ENCODE measurements at regions not wholly inside any gene's neighbourhood (a gene's known extent, or its start where the extent isn't known, plus 50 kb on each side); places are given as distances from the start of the nearest gene placed in this dataset.
A peak's percentile ranks its signal among the peaks of the same experiment; 100 is the strongest.

DNA sequence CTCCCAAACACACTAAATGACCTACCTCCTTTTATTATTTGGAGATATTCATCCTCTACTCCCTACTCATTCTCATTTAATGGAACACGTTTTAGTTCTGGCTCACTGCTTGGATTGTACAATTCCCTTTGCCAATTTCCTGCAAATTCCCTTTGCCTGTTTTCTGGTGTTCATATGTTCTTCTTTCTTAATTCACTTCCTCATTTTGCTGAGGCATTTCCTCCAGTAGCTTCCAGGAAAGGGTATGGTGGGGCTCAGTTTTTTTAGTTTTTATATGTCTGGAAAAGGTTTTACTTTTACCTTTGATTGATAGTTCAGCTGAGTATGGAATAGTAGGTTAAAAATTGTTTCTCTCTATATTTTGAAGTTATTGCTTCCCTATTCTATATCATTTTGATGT lies 143.6 kb upstream of the GOLIM4 start:
- no peak for DNase-seq (ENCODE audit: low read depth, low spot score)
- H3K27ac ChIP-seq: no peak overlapping the region

- no peak for DNase-seq (ENCODE audit: low read depth, low spot score)
- no peak overlapping the region for H3K27ac ChIP-seq
Measured at GRCh38 chr3:168233001-168233400, 137.3 kb upstream of the GOLIM4 start.

DNA sequence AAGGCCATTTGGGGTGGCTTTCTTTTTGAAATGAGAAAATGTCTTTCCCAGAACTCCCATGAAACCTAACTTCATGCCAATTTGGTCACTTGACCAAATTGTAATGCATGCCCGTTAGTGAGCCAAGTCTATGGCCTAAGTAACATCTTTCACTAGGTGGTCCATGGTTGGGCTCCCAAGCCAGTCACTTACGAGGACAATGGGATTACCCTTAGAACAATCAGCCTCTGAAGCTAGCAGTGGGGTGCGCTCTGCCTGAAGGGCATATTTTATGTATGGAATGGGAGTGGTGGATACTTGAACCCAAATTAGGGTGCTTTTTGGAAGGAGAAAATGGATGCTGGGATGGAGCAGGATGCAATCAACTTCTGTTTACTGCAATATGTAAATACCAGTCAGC lies 127.4 kb upstream of the GOLIM4 start:
- DNase-seq (ENCODE audit: low read depth, low spot score): no peak
- no peak overlapping the region for H3K27ac ChIP-seq

DNA sequence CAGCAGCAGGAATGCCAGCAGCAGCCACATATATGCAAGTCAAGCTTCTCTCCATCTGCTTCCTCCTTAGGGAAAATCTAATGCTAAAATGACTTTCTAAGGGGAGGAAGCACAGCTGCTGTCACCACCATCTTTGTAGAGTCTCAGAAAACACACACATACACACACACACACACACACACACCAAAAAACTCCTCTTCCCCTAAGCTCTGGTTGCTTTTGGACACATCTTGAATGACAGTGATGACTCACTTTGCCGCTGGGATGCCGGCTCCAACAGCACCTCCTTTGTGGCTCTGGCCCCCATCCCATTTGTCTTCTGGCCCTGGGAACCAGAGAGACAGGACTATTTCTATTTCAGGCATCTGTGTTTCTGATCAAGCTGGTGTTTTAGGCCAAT lies 124.8 kb upstream of the GOLIM4 start:
- H3K27ac ChIP-seq: no peak overlapping the region
- DNase-seq (ENCODE audit: low read depth, low spot score): no peak

GRCh38 chr3:168219530-168219929 lies 123.8 kb upstream of the GOLIM4 start:
- DNase-seq (ENCODE audit: low read depth, low spot score): no peak
- no peak overlapping the region for H3K27ac ChIP-seq

GRCh38 chr3:168218600-168218999 lies 122.9 kb upstream of the GOLIM4 start:
- H3K27ac ChIP-seq: no peak overlapping the region
- no peak for DNase-seq (ENCODE audit: low read depth, low spot score)

DNA sequence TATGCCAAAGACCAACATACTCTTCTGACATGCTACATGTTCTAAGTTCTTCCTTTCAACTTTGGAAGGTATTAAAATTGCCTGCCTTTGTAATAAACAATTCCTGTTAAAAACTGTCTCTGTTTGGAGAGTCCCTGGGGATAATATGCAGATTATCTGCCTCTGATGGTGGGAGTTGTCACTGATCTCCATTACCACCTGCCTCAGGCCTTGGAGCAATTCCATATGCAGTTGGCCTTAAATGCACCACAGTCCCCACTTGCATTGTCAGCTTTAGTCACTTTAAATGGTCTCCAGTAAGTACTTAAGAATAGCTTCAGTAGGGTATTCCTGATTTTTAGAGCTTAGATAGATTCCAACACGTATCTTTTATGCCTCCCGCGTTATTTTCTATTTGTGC lies 121.1 kb upstream of the GOLIM4 start:
- DNase-seq (ENCODE audit: low read depth, low spot score): no peak
- no peak overlapping the region for H3K27ac ChIP-seq

DNA sequence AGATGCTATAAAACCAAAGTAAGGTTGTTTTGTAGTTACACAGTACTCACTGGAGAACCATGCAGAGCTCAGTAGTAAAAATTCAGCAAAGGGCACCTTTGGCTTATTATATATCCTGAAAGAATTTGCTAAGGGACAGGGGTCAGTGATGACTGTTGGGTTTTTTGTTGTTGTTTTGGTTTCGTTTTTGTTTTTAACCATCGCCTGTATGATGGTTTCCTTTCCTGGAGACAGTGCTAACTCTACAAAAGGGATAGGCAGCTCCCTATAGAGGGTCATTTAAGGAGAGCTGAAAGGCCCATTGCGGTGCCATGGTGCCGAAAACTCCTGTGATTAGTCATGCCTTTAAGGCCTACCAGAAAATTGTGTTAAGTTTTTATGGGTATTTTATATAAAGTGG lies 118.2 kb upstream of the GOLIM4 start:
- no peak overlapping the region for H3K27ac ChIP-seq
- no peak for DNase-seq (ENCODE audit: low read depth, low spot score)

GRCh38 chr3:168212664-168213285 lies 117.1 kb upstream of the GOLIM4 start:
- no peak overlapping the region for H3K27ac ChIP-seq
- DNase-seq (ENCODE audit: low read depth, low spot score): no peak

GRCh38 chr3:168205451-168205850 lies 109.7 kb upstream of the GOLIM4 start:
- no peak for DNase-seq (ENCODE audit: low read depth, low spot score)

GRCh38 chr3:168197162-168197561 lies 101.4 kb upstream of the GOLIM4 start:
- no peak for DNase-seq (ENCODE audit: low read depth, low spot score)

More at GRCh38 chr3:168205451-168205850, 109.7 kb upstream of the GOLIM4 start:
- no peak overlapping the region for H3K27ac ChIP-seq

GRCh38 chr3:168191856-168192255 lies 96.1 kb upstream of the GOLIM4 start:
- DNase-seq (ENCODE audit: low read depth, low spot score): no peak
- no peak overlapping the region for H3K27ac ChIP-seq

More at GRCh38 chr3:168197162-168197561, 101.4 kb upstream of the GOLIM4 start:
- no peak overlapping the region for H3K27ac ChIP-seq

GRCh38 chr3:168187233-168187632 lies 91.5 kb upstream of the GOLIM4 start:
- DNase-seq (ENCODE audit: low read depth, low spot score): no peak

DNA sequence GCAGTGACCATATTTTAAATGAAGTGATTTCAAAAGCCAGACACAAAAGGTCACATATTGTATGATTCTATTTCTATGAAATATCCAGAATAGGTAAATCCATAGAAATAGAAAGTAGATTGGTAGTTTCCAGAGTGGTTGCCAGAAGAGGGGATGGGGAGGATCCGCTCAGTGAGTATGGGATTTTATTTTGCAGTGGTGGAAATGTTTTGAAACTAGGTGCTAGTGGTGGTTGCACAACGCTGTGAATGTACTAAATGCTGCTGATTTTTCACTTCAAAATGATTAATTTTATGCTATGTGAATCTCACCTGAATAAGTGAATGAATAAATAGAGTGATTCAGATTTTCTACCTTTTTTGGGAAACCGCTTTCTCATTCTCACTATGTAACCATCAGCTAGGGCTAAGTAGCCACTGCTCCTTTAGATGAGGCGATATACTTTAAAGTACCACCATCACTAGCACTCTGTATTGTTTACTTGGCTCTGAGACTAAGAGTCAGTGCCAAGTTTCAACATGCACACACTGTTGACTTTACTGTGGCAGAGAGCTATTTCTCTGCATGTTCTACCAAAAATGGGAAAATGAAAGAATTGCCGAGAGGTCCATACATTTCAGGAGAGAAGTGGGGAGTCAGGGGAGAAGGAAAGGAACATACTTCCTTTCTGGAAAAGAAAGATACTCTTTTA lies 90.7 kb upstream of the GOLIM4 start:
- H3K27ac ChIP-seq: no peak overlapping the region
- no peak for DNase-seq (ENCODE audit: low read depth, low spot score)

More at GRCh38 chr3:168187233-168187632, 91.5 kb upstream of the GOLIM4 start:
- H3K27ac ChIP-seq: no peak overlapping the region

- no peak overlapping the region for H3K27ac ChIP-seq
- DNase-seq (ENCODE audit: low read depth, low spot score): no peak
Measured at GRCh38 chr3:168183774-168184173, 88.0 kb upstream of the GOLIM4 start.

DNA sequence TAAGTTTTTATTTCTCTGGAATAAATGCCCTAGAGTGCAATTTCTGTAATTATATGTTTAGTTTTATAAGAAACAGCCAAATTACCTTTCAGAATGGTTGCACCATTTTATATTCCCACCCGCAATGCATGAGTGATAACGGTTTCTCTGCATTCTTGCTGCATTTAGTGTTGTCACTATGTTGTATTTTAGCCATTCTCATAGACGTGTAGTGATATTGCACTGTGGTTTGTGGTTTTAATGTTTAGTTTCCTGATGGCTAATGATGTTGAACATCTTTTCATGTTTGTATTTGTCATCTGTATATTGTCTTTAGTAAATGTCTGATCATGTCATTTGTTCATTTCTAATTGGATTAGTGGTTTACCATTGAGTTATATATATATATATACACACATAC lies 73.0 kb upstream of the GOLIM4 start:
- DNase-seq (ENCODE audit: low read depth, low spot score): no peak
- H3K27ac ChIP-seq: no peak overlapping the region

- peak overlapping the region; percentile 9 for H3K27ac ChIP-seq
- no peak for DNase-seq (ENCODE audit: low read depth, low spot score)
Measured at GRCh38 chr3:168165390-168166269, 69.9 kb upstream of the GOLIM4 start.

DNA sequence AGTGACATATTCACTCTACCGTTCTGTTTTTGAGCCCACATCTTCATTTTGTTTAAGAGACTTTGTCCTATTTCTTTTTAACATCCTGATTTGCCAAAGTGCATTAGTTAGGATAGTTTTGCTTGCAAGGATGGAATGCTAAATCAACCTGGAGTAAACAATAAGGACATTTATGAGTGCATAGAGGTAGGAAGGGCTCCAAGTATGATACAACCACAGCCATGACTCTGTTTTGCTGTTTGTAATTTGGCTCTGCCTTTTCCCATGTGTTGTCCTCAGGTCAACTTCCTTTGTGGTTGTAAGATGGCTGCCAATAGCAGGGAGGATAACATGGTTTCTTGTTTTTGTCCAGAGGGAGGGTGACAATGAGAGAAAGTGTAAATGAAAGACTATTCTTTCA lies 66.4 kb upstream of the GOLIM4 start:
- no peak overlapping the region for H3K27ac ChIP-seq
- DNase-seq (ENCODE audit: low read depth, low spot score): no peak

DNA sequence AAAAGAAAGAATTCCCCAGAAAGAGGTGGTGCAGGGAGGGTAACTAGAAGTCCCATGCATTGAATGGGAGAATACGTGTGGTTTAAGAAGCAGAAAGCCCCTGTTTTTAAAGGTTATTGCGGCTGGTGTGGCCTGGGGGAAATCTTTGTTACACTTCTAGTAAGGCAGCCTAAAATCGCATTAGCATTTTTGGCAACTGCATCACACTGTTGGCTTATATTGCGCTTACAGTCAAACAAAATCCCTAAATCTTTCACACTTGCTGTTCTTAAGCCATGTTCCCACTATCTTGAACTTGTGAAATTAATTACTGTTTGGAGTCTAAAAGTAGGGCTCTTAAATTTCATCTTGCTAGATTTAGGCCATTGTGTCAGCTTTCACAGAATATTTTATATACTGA lies 66.0 kb upstream of the GOLIM4 start:
- DNase-seq (ENCODE audit: low read depth, low spot score): no peak
- no peak overlapping the region for H3K27ac ChIP-seq

DNA sequence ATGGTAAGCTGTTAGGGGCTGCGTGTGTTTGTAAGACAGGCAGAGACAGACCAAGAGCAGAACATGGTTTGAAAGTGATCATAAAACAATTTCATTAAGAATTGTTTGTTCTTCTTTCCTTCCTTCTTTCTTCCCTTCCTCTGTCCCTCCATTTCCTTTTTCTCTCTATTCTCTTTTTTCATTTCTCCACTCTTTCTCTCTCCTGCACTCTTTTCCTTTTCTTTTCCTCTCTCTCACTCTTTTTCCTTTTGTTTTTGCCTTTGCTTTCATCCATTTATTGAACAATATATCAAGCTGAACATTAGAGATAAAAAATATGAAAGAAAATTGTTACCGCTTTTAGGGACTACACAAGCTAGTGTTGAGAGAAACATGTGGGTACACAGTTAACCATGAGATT lies 62.2 kb upstream of the GOLIM4 start:
- H3K27ac ChIP-seq: no peak overlapping the region
- DNase-seq (ENCODE audit: low read depth, low spot score): no peak

DNA sequence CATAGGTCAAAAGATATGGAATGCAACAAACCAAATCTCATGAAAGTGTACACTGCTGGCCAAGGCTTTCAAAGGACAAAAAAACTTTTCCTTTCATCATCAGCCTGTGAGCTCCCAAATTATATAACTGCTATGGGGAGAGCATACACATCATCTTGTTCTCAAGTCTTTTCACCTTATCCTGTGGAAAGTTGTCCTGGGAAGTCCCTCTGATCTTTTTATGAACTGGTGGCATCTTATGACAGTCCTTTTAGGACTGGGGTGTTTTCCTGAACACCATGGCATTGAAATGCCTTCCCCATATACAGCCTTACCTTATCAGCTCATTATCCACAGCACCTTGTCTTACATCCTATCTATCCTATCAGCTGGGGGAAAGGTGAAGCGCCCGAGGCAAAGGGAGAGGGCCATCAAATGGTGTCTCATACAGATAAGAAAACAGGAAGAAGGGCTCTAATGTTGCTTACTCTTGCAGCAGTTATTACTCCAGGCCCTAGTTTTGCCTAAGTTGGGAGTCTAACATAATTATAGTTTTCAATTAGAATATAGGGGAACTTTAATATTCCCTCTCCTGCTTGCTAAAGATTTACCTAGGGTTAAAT lies 61.5 kb upstream of the GOLIM4 start:
- no peak for DNase-seq (ENCODE audit: low read depth, low spot score)
- H3K27ac ChIP-seq: no peak overlapping the region

All from epithelial cell of prostate (primary cell).